Epithelial cell of esophagus (primary cell): ENCODE measurements at regions not wholly inside any gene's neighbourhood (a gene's known extent, or its start where the extent isn't known, plus 50 kb on each side); places are given as distances from the start of the nearest gene placed in this dataset.
"Not testable (repeated sequence)": the region's sequence is repeated elsewhere in the genome, so short reads cannot be mapped to it uniquely, and the experiment has no call there.

ENCODE experiments used
- DNase-seq: peaks from one replicate; pipeline ENCODE4 v3.0.0; 2010; ENCODE audit warnings: low read depth
- H3K4me3 ChIP-seq: 2 replicates; pipeline ENCODE4 v1.5.1; 2011; ENCODE audit warnings: mild to moderate bottlenecking, low read length, control low read depth
- CTCF ChIP-seq: IDR thresholded peaks from 2 replicates; pipeline ENCODE4 v1.5.1; 2011; ENCODE audit warnings: low read depth, mild to moderate bottlenecking, low read length, control low read depth, inconsistent platforms; ENCODE audit not compliant: insufficient read depth; ENCODE audit errors: missing control alignments

DNA sequence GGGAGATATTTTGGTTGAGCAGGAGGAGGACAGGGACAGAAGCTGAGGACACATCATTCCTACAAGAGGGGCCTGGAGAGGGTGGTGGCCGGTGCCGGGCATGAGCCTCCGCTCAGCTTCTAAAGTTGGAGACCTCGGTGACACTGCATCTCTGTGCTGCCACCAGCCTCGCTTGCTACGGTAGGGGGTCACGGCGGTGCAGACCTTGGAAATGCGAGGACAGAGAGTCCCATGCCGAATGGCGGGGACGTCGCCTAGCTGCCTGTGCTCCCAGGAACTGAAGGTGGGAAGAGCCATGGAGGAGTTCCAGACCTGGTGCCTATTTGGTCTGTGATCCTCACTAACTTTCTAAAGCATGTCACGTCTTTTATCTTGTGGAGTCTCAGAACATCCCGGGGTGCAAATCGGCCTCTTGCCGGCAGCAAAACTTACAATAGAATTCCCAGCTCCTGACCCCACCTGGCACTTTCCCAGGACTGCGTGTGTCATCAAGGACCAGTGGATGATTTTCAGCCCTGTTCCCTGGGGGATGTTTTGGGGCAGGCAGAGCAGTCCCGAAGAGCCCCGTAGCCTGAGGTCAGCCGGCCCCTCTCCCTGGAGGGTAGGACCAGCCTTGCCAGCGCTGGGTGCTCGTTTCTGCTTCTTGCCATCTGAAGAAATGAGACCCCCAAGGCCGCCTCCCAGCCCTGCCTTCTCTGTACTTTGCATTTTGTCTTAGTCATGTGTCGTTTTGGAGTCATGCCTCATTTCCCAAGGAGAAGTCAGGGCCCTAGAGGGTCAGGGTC is 205.8 kb upstream of the SHH start:
- TF ChIP-seq CTCF: no peak
- DNase-seq: no peak
- H3K4me3 ChIP-seq: no peak overlapping the region

DNA sequence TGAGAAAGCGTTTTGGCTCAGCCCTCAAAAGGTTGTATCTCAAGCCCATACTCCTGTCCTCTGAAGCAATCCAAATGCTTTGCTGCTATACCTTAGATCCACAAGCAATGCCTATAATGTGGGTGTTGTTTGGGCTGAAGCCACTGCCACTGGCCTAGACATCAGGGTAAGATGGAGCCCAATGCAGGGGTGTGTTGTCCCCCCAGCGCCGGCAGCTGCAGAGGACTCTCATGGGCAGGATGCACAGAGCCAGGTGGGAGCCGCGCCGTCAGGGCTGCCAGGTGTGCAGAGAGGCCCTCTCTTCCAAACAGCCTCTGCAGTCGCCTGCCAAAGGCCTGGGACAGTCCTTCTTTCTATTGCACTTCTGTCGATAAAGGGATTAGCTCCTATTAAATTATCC is 205.2 kb upstream of the SHH start:
- no peak overlapping the region for H3K4me3 ChIP-seq
- DNase-seq: no peak
- no peak for TF ChIP-seq CTCF

DNA sequence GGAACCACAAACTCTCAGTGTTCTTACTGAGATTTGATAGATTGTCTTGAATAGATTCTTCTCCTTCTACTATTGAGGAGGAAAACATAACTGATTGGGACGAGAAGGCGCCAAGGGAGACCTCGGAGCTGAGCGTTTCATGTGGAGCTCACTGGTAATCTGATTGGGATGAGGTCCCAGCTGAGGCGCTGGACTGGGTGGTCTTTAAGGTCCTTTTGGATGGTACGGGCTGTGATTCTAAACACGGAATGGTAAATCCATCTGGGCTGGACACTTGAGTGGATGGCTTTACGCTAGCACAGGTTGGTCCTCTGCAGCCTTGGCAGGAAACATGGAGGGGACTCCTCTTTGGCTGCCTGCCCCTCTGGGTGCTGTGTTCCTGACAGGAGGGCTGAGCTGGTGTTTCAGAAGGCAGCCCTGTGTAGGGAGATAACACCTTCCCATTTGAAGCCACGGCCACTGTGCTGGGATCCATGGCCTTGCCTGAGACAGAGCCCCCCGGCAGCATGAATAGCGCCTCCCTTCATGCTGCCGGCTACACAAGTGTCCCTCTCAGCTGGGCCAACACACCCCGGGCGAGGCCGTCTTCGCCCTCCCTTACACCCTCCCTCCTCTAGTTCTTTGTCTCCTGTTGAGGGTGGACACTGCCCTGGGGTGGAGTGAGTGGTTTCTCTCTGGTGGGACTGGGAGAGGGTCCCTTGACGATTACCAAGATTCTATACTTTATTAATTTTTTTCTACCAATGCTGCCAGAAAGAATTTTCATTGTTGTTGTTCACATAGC is 203.2 kb upstream of the SHH start:
- TF ChIP-seq CTCF: no peak
- no peak for DNase-seq
- H3K4me3 ChIP-seq: no peak overlapping the region

DNA sequence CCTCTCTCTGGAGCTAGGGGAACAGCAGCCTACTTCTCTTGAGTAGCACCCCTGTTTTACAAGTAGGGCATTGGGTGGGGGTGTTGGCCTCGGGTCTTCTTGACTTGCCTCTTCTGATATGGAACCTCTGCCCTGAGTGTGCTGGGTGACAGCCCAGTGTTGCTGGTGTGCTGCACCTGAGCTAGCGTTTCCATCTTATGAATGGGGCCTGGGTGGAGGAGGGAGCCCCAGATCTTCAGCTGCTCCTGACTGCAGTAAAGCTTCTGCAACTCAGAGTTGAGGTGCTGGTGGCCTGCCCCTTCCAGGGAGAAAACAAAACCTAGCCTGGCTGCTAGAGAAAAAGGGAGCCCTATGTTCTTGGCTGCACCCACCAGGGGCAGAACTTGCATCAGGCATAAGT is 202.5 kb upstream of the SHH start:
- TF ChIP-seq CTCF: no peak
- no peak for DNase-seq
- no peak overlapping the region for H3K4me3 ChIP-seq

GRCh38 chr7:156014201-156014600 is 201.9 kb upstream of the SHH start:
- no peak for DNase-seq
- TF ChIP-seq CTCF: no peak
- H3K4me3 ChIP-seq: no peak overlapping the region

- no peak for DNase-seq
- no peak overlapping the region for H3K4me3 ChIP-seq
- no peak for TF ChIP-seq CTCF
Measured at GRCh38 chr7:156012412-156012811, 200.1 kb upstream of the SHH start.

DNA sequence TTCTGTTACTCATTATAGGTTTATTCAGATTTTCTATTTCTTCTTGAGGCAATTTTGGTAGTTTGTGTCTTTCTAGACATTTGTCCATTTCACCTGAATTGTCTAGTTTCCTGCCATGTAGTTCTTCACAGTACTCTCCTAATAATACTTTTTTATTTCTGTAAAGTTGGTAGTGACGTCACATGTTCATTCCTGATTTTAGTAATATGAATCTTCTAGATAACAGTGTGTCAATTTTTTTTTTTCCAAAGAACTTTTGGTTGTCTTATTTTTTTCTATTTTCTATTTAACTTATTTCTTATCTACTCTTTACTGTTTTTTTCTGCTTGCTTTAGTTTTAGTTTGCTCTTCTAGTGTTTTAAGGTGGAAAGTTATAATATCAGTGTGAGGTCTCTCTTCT is 197.3 kb upstream of the SHH start:
- no peak overlapping the region for H3K4me3 ChIP-seq
- no peak for DNase-seq
- TF ChIP-seq CTCF: no peak

- not testable (repeated sequence) for DNase-seq, H3K4me3 ChIP-seq
Measured at GRCh38 chr7:156006876-156007275, 194.6 kb upstream of the SHH start.
